ENCODE measurements at regions not wholly inside any gene's neighbourhood (a gene's known extent, or its start where the extent isn't known, plus 50 kb on each side); places are given as distances from the start of the nearest gene placed in this dataset.

- DNase-seq (no peak), ATAC-seq (ENCODE audit: low read depth) (no peak)
- dilution Hi-C loops (cut with HindIII; ENCODE audit: low sequenced_read_pairs, unreplicated experiment) (no loop called here), intact Hi-C loops (cut with micrococcal nuclease) (no loop called here), in situ Hi-C loops (cut with MboI; ENCODE audit: low sequenced_read_pairs) (no loop called here)
- no peak overlapping the region for H2BK20ac ChIP-seq (ENCODE audit: low read depth, low read length)
- H2AK9ac ChIP-seq (replicated peaks; ENCODE audit: low read depth, low read length, poor library complexity) = no peak overlapping the region
- no peaks in the 10 kb centered on the region for H4K20me1 ChIP-seq (ENCODE audit: insufficient read depth, low read length)
- no peak overlapping the region for H4K91ac ChIP-seq (ENCODE audit: insufficient read depth, low read depth, low read length)
- WGBS, 2 experiments (ENCODE audit: extremely low coverage in 2 of 2, insufficient read length in 1 of 2) = 26% methylated on average over 6 of the region's 11 CpGs; no CpG with 5 or more reads in 1 of the 2 experiments
- no peak overlapping the region for H3K14ac ChIP-seq (replicated peaks; ENCODE audit: low read depth, low read length)
- H3K4me1 ChIP-seq (ENCODE audit: control insufficient read depth, insufficient read depth, low read length) = no peaks in the 10 kb centered on the region
- ChIA-PET POLR2A (ENCODE audit: unreplicated experiment) (no interaction called here), CTCF (interaction anchor here (0.5 kb wide), 1 partner anchor 1253 kb away, joined by 3 read pairs; no protein-coding TSS in a partner anchor)
- no peak overlapping the region for H2BK15ac ChIP-seq (ENCODE audit: low read depth, low read length)
- no peak overlapping the region for H4K8ac ChIP-seq (ENCODE audit: low read depth in 2 of 2, low read length in 2 of 2)
- no peak overlapping the region for H3K4me2 ChIP-seq (ENCODE audit: low read depth, low read length)
- H3K4me3 ChIP-seq (ENCODE audit: insufficient read depth, low read depth, low read length) = no peak overlapping the region
- H3K56ac ChIP-seq (ENCODE audit: extremely low read depth, insufficient read depth, low read length) = no peak overlapping the region
- BruUV-seq (replicated peaks) = no TSS peak
- no peak overlapping the region for H2AFZ ChIP-seq (replicated peaks; ENCODE audit: low read length, poor library complexity)
- H3K9me3 ChIP-seq (ENCODE audit: control insufficient read depth, insufficient read depth, low read length) = no peaks in the 10 kb centered on the region
- no peaks in the 10 kb centered on the region for H3K79me1 ChIP-seq (ENCODE audit: low read depth in 1 of 2, low read length in 2 of 2)
- no peak overlapping the region for H3K18ac ChIP-seq (ENCODE audit: low read depth, low read length)
- no peak overlapping the region for H2BK5ac ChIP-seq (ENCODE audit: low read depth, low read length, poor library complexity, severe bottlenecking)
- no peaks in the 10 kb centered on the region for H3K36me3 ChIP-seq (ENCODE audit: control insufficient read depth, insufficient read depth, low read length)
- H4K5ac ChIP-seq (ENCODE audit: low read depth, low read length) = no peak overlapping the region
- H3K9ac ChIP-seq (ENCODE audit: low read depth, low read length) = no peak overlapping the region
- peaks cover 2% of the 10 kb centered on the region; the same call in 1 of the 2 replicates for H3K27me3 ChIP-seq (ENCODE audit: control insufficient read depth, insufficient read depth, low read length)
- H2AK5ac ChIP-seq (ENCODE audit: low read depth, low read length) = no peak overlapping the region
- no peak overlapping the region for H3K27ac ChIP-seq (ENCODE audit: insufficient read depth, low read length)
- no peak overlapping the region for H2BK120ac ChIP-seq (ENCODE audit: low read depth, low read length)
- no peaks in the 10 kb centered on the region for H3K9me1 ChIP-seq (ENCODE audit: insufficient read depth, low read length)
- no peak overlapping the region for H3K4ac ChIP-seq (ENCODE audit: low read depth, low read length)
- H3K23ac ChIP-seq (ENCODE audit: low read depth, low read length) = no peak overlapping the region
- no peak for TF ChIP-seq MAFK (IDR thresholded peaks at IDR 0.05; ENCODE audit: low read depth, low read length)
- TF ChIP-seq MXI1 (IDR thresholded peaks at IDR 0.05; ENCODE audit: borderline replicate concordance, low read depth, low read length) = no peak
- TF ChIP-seq RCOR1 (IDR thresholded peaks at IDR 0.05; ENCODE audit: insufficient replicate concordance, low read length) = no peak
- no peak for TF ChIP-seq NFE2L2 (IDR thresholded peaks at IDR 0.05; ENCODE audit: low read depth, low read length)
- no peak for TF ChIP-seq FOS (IDR thresholded peaks at IDR 0.05; ENCODE audit: low read depth, low read length)
- no peak for TF ChIP-seq RFX5 (IDR thresholded peaks at IDR 0.05; ENCODE audit: low read depth, low read length)
- no peak for TF ChIP-seq CHD1 (IDR thresholded peaks at IDR 0.05; ENCODE audit: low read depth, low read length)
- TF ChIP-seq POLR2A (IDR thresholded peaks at IDR 0.05; ENCODE audit: low read depth, low read length) = no peak
- TF ChIP-seq CEBPB (IDR thresholded peaks at IDR 0.05; ENCODE audit: low read depth, low read length) = no peak
- TF ChIP-seq MAZ (IDR thresholded peaks at IDR 0.05; ENCODE audit: borderline replicate concordance, low read depth, low read length) = no peak
- no peak for TF ChIP-seq BHLHE40 (IDR thresholded peaks at IDR 0.05; ENCODE audit: low read depth, low read length)
- TF ChIP-seq RAD21 (IDR thresholded peaks at IDR 0.05; ENCODE audit: low read length) = no peak
- TF ChIP-seq, protein P1, sequence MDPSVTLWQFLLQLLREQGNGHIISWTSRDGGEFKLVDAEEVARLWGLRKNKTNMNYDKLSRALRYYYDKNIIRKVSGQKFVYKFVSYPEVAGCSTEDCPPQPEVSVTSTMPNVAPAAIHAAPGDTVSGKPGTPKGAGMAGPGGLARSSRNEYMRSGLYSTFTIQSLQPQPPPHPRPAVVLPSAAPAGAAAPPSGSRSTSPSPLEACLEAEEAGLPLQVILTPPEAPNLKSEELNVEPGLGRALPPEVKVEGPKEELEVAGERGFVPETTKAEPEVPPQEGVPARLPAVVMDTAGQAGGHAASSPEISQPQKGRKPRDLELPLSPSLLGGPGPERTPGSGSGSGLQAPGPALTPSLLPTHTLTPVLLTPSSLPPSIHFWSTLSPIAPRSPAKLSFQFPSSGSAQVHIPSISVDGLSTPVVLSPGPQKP (IDR thresholded peaks at IDR 0.05; ENCODE audit: borderline replicate concordance, low read depth, low read length) = no peak
- TF ChIP-seq, protein P2, sequence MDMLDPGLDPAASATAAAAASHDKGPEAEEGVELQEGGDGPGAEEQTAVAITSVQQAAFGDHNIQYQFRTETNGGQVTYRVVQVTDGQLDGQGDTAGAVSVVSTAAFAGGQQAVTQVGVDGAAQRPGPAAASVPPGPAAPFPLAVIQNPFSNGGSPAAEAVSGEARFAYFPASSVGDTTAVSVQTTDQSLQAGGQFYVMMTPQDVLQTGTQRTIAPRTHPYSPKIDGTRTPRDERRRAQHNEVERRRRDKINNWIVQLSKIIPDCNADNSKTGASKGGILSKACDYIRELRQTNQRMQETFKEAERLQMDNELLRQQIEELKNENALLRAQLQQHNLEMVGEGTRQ (IDR thresholded peaks at IDR 0.05; ENCODE audit: low read depth, low read length) = no peak
- TF ChIP-seq SMC3 (IDR thresholded peaks at IDR 0.05; ENCODE audit: low read depth, low read length) = no peak
- TF ChIP-seq, protein P3, sequence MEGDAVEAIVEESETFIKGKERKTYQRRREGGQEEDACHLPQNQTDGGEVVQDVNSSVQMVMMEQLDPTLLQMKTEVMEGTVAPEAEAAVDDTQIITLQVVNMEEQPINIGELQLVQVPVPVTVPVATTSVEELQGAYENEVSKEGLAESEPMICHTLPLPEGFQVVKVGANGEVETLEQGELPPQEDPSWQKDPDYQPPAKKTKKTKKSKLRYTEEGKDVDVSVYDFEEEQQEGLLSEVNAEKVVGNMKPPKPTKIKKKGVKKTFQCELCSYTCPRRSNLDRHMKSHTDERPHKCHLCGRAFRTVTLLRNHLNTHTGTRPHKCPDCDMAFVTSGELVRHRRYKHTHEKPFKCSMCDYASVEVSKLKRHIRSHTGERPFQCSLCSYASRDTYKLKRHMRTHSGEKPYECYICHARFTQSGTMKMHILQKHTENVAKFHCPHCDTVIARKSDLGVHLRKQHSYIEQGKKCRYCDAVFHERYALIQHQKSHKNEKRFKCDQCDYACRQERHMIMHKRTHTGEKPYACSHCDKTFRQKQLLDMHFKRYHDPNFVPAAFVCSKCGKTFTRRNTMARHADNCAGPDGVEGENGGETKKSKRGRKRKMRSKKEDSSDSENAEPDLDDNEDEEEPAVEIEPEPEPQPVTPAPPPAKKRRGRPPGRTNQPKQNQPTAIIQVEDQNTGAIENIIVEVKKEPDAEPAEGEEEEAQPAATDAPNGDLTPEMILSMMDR (conservative IDR thresholded peaks at IDR 0.05; ENCODE audit: low read depth, low read length) = no peak
Measured at GRCh38 chr12:58087423-58088127, 146.2 kb downstream of the ATP23 start.
